K562 (cell line): ENCODE measurements at regions not wholly inside any gene's neighbourhood (a gene's known extent, or its start where the extent isn't known, plus 50 kb on each side); places are given as distances from the start of the nearest gene placed in this dataset.

Experiments
- FOXK1 ChIP-seq: sonication (generic); formaldehyde crosslinking; IDR thresholded peaks from 2 replicates; pipeline ENCODE4 v1.8.0; 2022; ENCODE audit warnings: missing genetic modification reagents, mild to moderate bottlenecking, borderline replicate concordance
- KDM1A ChIP-seq, 2 experiments: fragments of 450-650 bp; IDR thresholded peaks; 2 replicates each; pipeline ENCODE4 v1.6.1; 2016; ENCODE audit warnings: mild to moderate bottlenecking in 2 of 2
- MTA3 ChIP-seq: fragments of 450-650 bp; formaldehyde crosslinking; IDR thresholded peaks from 2 replicates; pipeline ENCODE4 v1.6.1; 2017; ENCODE audit warnings: mild to moderate bottlenecking, borderline replicate concordance
- NBN ChIP-seq: fragments of 450-650 bp; IDR thresholded peaks from 2 replicates; pipeline ENCODE4 v1.6.1; 2016; ENCODE audit warnings: low read depth, mild to moderate bottlenecking
- NR3C1 ChIP-seq: sonication (generic); formaldehyde crosslinking; IDR thresholded peaks from 2 replicates; pipeline ENCODE4 v1.8.1; 2022; ENCODE audit warnings: missing genetic modification reagents
- POLR2A ChIP-seq: fragments of 450-650 bp; conservative IDR thresholded peaks from 2 replicates; pipeline ENCODE4 v1.6.1; 2016
- PURB ChIP-seq: sonication (generic); formaldehyde crosslinking; IDR thresholded peaks from 2 replicates; pipeline ENCODE4 v1.9.0; 2021; ENCODE audit warnings: low read depth, mild to moderate bottlenecking, missing genetic modification reagents
- TF ChIP-seq, protein P1 (sequence below), 3 experiments: IDR thresholded peaks in 2 of 3; conservative IDR thresholded peaks in 1 of 3; 2 replicates each; pipeline ENCODE4 v1.5.1; 2011 to 2012; ENCODE audit warnings: low read length in 3 of 3, mild to moderate bottlenecking in 3 of 3, control low read depth in 2 of 3, improper control_type of control experiment in 1 of 3, inconsistent platforms in 1 of 3, low read depth in 1 of 3, mixed read lengths in 1 of 3, moderate library complexity in 1 of 3; ENCODE audit not compliant: insufficient read depth in 2 of 3

DNA sequence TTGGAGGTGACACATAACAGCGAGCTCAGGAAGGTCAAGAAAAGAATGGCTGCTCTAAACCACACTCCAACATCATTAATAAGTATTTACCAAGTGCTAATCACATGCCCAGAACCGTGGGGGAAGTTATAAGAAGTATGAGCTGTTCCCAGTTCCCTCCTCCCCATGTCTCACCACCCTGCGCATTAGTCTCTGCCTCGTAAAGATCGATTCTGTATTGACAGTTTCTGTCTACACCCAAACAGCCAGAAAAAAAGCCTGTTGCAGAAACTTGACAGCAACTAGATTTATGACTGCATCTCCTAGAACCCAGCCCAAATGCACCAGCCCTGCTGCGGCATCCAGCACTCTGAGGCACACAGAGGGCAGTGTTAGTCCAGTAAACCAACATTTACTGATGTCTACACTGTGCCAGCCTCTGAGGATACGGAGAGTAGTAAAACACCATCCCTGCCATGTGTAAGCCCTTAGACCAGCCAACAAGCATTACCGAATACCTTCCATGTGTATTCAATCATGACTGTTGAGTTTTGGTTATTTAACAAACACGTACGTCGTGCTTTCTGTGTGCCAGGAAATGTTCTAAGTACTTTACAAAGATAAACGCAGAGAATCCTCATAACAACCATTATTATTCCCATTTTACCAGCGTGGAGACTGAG lies 63.6 kb upstream of the ZBTB40 start:
- no peak for TF ChIP-seq NBN
- TF ChIP-seq NR3C1, result no peak
- TF ChIP-seq KDM1A (IDR thresholded peaks at IDR 0.05), result no peak
- TF ChIP-seq FOXK1 (CRISPR knock-in tag), result no peak
- TF ChIP-seq PURB, result no peak
- TF ChIP-seq, protein P1, sequence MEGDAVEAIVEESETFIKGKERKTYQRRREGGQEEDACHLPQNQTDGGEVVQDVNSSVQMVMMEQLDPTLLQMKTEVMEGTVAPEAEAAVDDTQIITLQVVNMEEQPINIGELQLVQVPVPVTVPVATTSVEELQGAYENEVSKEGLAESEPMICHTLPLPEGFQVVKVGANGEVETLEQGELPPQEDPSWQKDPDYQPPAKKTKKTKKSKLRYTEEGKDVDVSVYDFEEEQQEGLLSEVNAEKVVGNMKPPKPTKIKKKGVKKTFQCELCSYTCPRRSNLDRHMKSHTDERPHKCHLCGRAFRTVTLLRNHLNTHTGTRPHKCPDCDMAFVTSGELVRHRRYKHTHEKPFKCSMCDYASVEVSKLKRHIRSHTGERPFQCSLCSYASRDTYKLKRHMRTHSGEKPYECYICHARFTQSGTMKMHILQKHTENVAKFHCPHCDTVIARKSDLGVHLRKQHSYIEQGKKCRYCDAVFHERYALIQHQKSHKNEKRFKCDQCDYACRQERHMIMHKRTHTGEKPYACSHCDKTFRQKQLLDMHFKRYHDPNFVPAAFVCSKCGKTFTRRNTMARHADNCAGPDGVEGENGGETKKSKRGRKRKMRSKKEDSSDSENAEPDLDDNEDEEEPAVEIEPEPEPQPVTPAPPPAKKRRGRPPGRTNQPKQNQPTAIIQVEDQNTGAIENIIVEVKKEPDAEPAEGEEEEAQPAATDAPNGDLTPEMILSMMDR (IDR thresholded peaks at IDR 0.05 in 2 of 3, conservative IDR thresholded peaks at IDR 0.05 in 1 of 3; ENCODE audit: insufficient read depth in 2 of 3, low read depth in 1 of 3, low read length in 3 of 3), result no peak
- TF ChIP-seq POLR2A, result no peak
- no peak for TF ChIP-seq MTA3
